IPS-20b (cell line): ENCODE measurements at regions not wholly inside any gene's neighbourhood (a gene's known extent, or its start where the extent isn't known, plus 50 kb on each side); places are given as distances from the start of the nearest gene placed in this dataset.

Source experiments
- H3K27ac ChIP-seq: one replicate; pipeline ENCODE4 v1.5.1; 2013; ENCODE audit warnings: low read length
- H3K27me3 ChIP-seq: 2 replicates; pipeline ENCODE4 v1.6.1; 2013; ENCODE audit warnings: mild to moderate bottlenecking, low read length, inconsistent platforms; ENCODE audit not compliant: insufficient read depth
- H3K36me3 ChIP-seq: 2 replicates; pipeline ENCODE4 v1.6.1; 2013; ENCODE audit warnings: low read depth, mild to moderate bottlenecking, inconsistent platforms, low read length, moderate library complexity; ENCODE audit not compliant: insufficient read depth
- H3K4me1 ChIP-seq: 2 replicates; pipeline ENCODE4 v1.6.1; 2013; ENCODE audit warnings: mild to moderate bottlenecking, control low read depth, inconsistent platforms, low read length, moderate library complexity; ENCODE audit not compliant: insufficient read depth
- H3K4me3 ChIP-seq: 2 replicates; pipeline ENCODE4 v1.5.1; 2013; ENCODE audit warnings: mild to moderate bottlenecking, low read length, inconsistent platforms
- H3K9ac ChIP-seq: 2 replicates; pipeline ENCODE4 v1.6.1; 2013; ENCODE audit warnings: low read depth, mild to moderate bottlenecking, inconsistent platforms, low read length, moderate library complexity
- H3K9me3 ChIP-seq: 2 replicates; pipeline ENCODE4 v1.6.1; 2013; ENCODE audit warnings: mild to moderate bottlenecking, low read depth, low read length, inconsistent platforms; ENCODE audit not compliant: insufficient read depth

- Histone ChIP-seq H3K9me3 (no peaks in the 10 kb centered on the region), H3K36me3 (no peaks in the 10 kb centered on the region), H3K4me3 (no peak overlapping the region), H3K9ac (no peak overlapping the region), H3K27me3 (no peaks in the 10 kb centered on the region), H3K27ac (no peak overlapping the region), H3K4me1 (no peaks in the 10 kb centered on the region)
These were observed 145.6 kb upstream of the MANEA start for GRCh38 chr6:95431637-95432228.

GRCh38 chr6:95439741-95440140 lies 137.6 kb upstream of the MANEA start:
- Histone ChIP-seq H3K27ac (no peak overlapping the region), H3K27me3 (no peaks in the 10 kb centered on the region), H3K9ac (no peak overlapping the region), H3K9me3 (no peaks in the 10 kb centered on the region), H3K36me3 (no peaks in the 10 kb centered on the region), H3K4me1 (no peaks in the 10 kb centered on the region), H3K4me3 (no peak overlapping the region)

GRCh38 chr6:95448208-95448607 lies 129.1 kb upstream of the MANEA start:
- no peaks in the 10 kb centered on the region for H3K4me1 ChIP-seq
- H3K27ac ChIP-seq = no peak overlapping the region
- H3K36me3 ChIP-seq = no peaks in the 10 kb centered on the region
- H3K9ac ChIP-seq = no peak overlapping the region
- H3K9me3 ChIP-seq = no peaks in the 10 kb centered on the region
- no peaks in the 10 kb centered on the region for H3K27me3 ChIP-seq
- H3K4me3 ChIP-seq = no peak overlapping the region

GRCh38 chr6:95469511-95469910 lies 107.8 kb upstream of the MANEA start:
- Histone ChIP-seq H3K9me3 (peaks cover 8% of the 10 kb centered on the region), H3K4me3 (no peak overlapping the region), H3K27me3 (no peaks in the 10 kb centered on the region), H3K36me3 (no peaks in the 10 kb centered on the region), H3K9ac (no peak overlapping the region), H3K27ac (no peak overlapping the region), H3K4me1 (no peaks in the 10 kb centered on the region; the same call in 1 of the 2 replicates)

GRCh38 chr6:95478941-95479340 lies 98.4 kb upstream of the MANEA start:
- H3K9ac ChIP-seq = no peak overlapping the region
- H3K36me3 ChIP-seq = no peaks in the 10 kb centered on the region
- H3K27me3 ChIP-seq = no peaks in the 10 kb centered on the region
- H3K27ac ChIP-seq = no peak overlapping the region
- H3K4me3 ChIP-seq = no peak overlapping the region
- no peaks in the 10 kb centered on the region for H3K9me3 ChIP-seq
- peaks cover 10% of the 10 kb centered on the region; the same call in 1 of the 2 replicates for H3K4me1 ChIP-seq

GRCh38 chr6:95487817-95488216 lies 89.5 kb upstream of the MANEA start:
- H3K4me3 ChIP-seq = no peak overlapping the region
- no peaks in the 10 kb centered on the region for H3K27me3 ChIP-seq
- no peaks in the 10 kb centered on the region for H3K36me3 ChIP-seq
- no peaks in the 10 kb centered on the region for H3K4me1 ChIP-seq
- no peak overlapping the region for H3K27ac ChIP-seq
- no peaks in the 10 kb centered on the region for H3K9me3 ChIP-seq
- no peak overlapping the region for H3K9ac ChIP-seq

GRCh38 chr6:95489185-95489863 lies 88.0 kb upstream of the MANEA start:
- no peaks in the 10 kb centered on the region for H3K27me3 ChIP-seq

GRCh38 chr6:95496769-95497426 lies 80.4 kb upstream of the MANEA start:
- H3K27ac ChIP-seq = no peak overlapping the region
- no peaks in the 10 kb centered on the region for H3K4me1 ChIP-seq
- no peak overlapping the region for H3K9ac ChIP-seq
- no peaks in the 10 kb centered on the region for H3K27me3 ChIP-seq
- H3K4me3 ChIP-seq = no peak overlapping the region
- H3K36me3 ChIP-seq = no peaks in the 10 kb centered on the region
- no peaks in the 10 kb centered on the region for H3K9me3 ChIP-seq

More at GRCh38 chr6:95489185-95489863, 88.0 kb upstream of the MANEA start:
- no peaks in the 10 kb centered on the region for H3K4me1 ChIP-seq
- H3K9ac ChIP-seq = no peak overlapping the region
- H3K27ac ChIP-seq = no peak overlapping the region
- no peaks in the 10 kb centered on the region for H3K9me3 ChIP-seq
- H3K36me3 ChIP-seq = no peaks in the 10 kb centered on the region
- H3K4me3 ChIP-seq = no peak overlapping the region

GRCh38 chr6:95501032-95501904 lies 76.1 kb upstream of the MANEA start:
- Histone ChIP-seq H3K36me3 (no peaks in the 10 kb centered on the region), H3K4me3 (no peak overlapping the region), H3K27me3 (no peaks in the 10 kb centered on the region), H3K27ac (no peak overlapping the region), H3K4me1 (no peaks in the 10 kb centered on the region), H3K9ac (no peak overlapping the region), H3K9me3 (no peaks in the 10 kb centered on the region)

- Histone ChIP-seq H3K9me3 (no peaks in the 10 kb centered on the region), H3K36me3 (no peaks in the 10 kb centered on the region)
These were observed 73.8 kb upstream of the MANEA start for GRCh38 chr6:95503568-95503967.

GRCh38 chr6:95511404-95511803 lies 65.9 kb upstream of the MANEA start:
- no peak overlapping the region for H3K9ac ChIP-seq
- H3K9me3 ChIP-seq = no peaks in the 10 kb centered on the region
- no peak overlapping the region for H3K4me3 ChIP-seq
- H3K27ac ChIP-seq = no peak overlapping the region
- H3K36me3 ChIP-seq = no peaks in the 10 kb centered on the region
- no peaks in the 10 kb centered on the region for H3K27me3 ChIP-seq
- peaks cover 22% of the 10 kb centered on the region; the same call in 1 of the 2 replicates for H3K4me1 ChIP-seq

More at GRCh38 chr6:95503568-95503967, 73.8 kb upstream of the MANEA start:
- Histone ChIP-seq H3K4me1 (no peaks in the 10 kb centered on the region), H3K9ac (no peak overlapping the region), H3K27ac (no peak overlapping the region), H3K27me3 (no peaks in the 10 kb centered on the region), H3K4me3 (no peak overlapping the region)
